IMR-90 (cell line): ENCODE measurements at regions not wholly inside any gene's neighbourhood (a gene's known extent, or its start where the extent isn't known, plus 50 kb on each side); places are given as distances from the start of the nearest gene placed in this dataset.

Source experiments
- BHLHE40 ChIP-seq: fragments of 150-350 bp; IDR thresholded peaks from 2 replicates; pipeline ENCODE4 v1.6.1; 2016; ENCODE audit warnings: mild to moderate bottlenecking, low read depth, low read length
- CEBPB ChIP-seq: IDR thresholded peaks from 2 replicates; pipeline ENCODE4 v1.6.1; 2012; ENCODE audit warnings: low read depth, low read length, improper control_type of control experiment
- CHD1 ChIP-seq: IDR thresholded peaks from 2 replicates; pipeline ENCODE4 v1.6.1; 2012; ENCODE audit warnings: low read depth, low read length, improper control_type of control experiment
- FOS ChIP-seq: fragments of 150-350 bp; IDR thresholded peaks from 2 replicates; pipeline ENCODE4 v1.6.1; 2016; ENCODE audit warnings: low read depth, low read length
- MAZ ChIP-seq: IDR thresholded peaks from 2 replicates; pipeline ENCODE4 v1.6.1; 2012; ENCODE audit warnings: low read depth, mild to moderate bottlenecking, low read length, improper control_type of control experiment, moderate library complexity, borderline replicate concordance
- MXI1 ChIP-seq: IDR thresholded peaks from 2 replicates; pipeline ENCODE4 v1.6.1; 2012; ENCODE audit warnings: low read depth, mild to moderate bottlenecking, low read length, moderate library complexity, borderline replicate concordance
- NFE2L2 ChIP-seq: fragments of 150-350 bp; IDR thresholded peaks from 2 replicates; pipeline ENCODE4 v1.6.1; 2016; ENCODE audit warnings: low read depth, mild to moderate bottlenecking, low read length
- POLR2A ChIP-seq: IDR thresholded peaks from 2 replicates; pipeline ENCODE4 v1.6.1; 2012; ENCODE audit warnings: mild to moderate bottlenecking, low read depth, low read length
- RAD21 ChIP-seq: IDR thresholded peaks from 2 replicates; pipeline ENCODE4 v1.6.1; 2012; ENCODE audit warnings: low read length, improper control_type of control experiment
- RCOR1 ChIP-seq: IDR thresholded peaks from 2 replicates; pipeline ENCODE4 v1.6.1; 2012; ENCODE audit warnings: mild to moderate bottlenecking, low read length, improper control_type of control experiment; ENCODE audit not compliant: insufficient replicate concordance
- RFX5 ChIP-seq: IDR thresholded peaks from 2 replicates; pipeline ENCODE4 v1.8.0; 2012; ENCODE audit warnings: low read depth, mild to moderate bottlenecking, low read length, moderate library complexity
- SMC3 ChIP-seq: fragments of 150-350 bp; IDR thresholded peaks from 2 replicates; pipeline ENCODE4 v1.6.1; 2016; ENCODE audit warnings: low read depth, mild to moderate bottlenecking, antibody characterized with exemption, low read length, moderate library complexity
- TF ChIP-seq, protein P1 (sequence below): conservative IDR thresholded peaks from 2 replicates; pipeline ENCODE4 v1.5.1; 2012; ENCODE audit warnings: mild to moderate bottlenecking, low read depth, low read length, improper control_type of control experiment
- TF ChIP-seq, protein P2 (sequence below): fragments of 150-350 bp; IDR thresholded peaks from 2 replicates; pipeline ENCODE4 v1.6.1; 2017; ENCODE audit warnings: mild to moderate bottlenecking, antibody characterized with exemption, low read length, low read depth

DNA sequence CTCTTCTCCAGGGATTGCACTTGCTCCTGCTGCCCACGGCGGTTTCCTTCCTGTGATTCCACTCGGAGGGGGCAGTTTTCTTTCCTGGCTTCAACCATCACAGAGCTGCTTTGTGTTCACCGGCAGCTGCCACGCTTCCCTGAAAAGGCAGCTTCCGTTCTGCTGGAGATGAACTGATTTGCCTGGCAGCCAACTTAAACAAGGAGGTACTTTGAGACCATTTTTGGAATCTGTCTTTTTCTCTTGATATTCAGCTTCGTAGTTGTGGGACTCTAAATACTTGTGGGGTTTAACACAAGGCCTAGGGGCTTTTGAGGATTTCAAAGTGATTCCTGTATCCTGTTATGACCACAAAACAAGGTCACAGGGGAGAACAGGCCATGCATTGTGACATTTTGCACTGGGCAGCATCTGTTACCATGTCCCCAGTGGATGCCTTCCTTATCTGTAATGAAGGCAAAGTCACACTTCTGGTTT is 192.0 kb downstream of the MTRR start:
- TF ChIP-seq, protein P1, sequence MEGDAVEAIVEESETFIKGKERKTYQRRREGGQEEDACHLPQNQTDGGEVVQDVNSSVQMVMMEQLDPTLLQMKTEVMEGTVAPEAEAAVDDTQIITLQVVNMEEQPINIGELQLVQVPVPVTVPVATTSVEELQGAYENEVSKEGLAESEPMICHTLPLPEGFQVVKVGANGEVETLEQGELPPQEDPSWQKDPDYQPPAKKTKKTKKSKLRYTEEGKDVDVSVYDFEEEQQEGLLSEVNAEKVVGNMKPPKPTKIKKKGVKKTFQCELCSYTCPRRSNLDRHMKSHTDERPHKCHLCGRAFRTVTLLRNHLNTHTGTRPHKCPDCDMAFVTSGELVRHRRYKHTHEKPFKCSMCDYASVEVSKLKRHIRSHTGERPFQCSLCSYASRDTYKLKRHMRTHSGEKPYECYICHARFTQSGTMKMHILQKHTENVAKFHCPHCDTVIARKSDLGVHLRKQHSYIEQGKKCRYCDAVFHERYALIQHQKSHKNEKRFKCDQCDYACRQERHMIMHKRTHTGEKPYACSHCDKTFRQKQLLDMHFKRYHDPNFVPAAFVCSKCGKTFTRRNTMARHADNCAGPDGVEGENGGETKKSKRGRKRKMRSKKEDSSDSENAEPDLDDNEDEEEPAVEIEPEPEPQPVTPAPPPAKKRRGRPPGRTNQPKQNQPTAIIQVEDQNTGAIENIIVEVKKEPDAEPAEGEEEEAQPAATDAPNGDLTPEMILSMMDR, result no peak
- TF ChIP-seq POLR2A, result no peak
- no peak for TF ChIP-seq FOS
- TF ChIP-seq, protein P2, sequence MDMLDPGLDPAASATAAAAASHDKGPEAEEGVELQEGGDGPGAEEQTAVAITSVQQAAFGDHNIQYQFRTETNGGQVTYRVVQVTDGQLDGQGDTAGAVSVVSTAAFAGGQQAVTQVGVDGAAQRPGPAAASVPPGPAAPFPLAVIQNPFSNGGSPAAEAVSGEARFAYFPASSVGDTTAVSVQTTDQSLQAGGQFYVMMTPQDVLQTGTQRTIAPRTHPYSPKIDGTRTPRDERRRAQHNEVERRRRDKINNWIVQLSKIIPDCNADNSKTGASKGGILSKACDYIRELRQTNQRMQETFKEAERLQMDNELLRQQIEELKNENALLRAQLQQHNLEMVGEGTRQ, result no peak
- TF ChIP-seq RAD21, result no peak
- no peak for TF ChIP-seq BHLHE40
- TF ChIP-seq RFX5, result no peak
- TF ChIP-seq SMC3, result no peak
- no peak for TF ChIP-seq CEBPB
- TF ChIP-seq RCOR1, result no peak
- no peak for TF ChIP-seq CHD1
- TF ChIP-seq MAZ, result no peak
- no peak for TF ChIP-seq NFE2L2
- no peak for TF ChIP-seq MXI1
